ENCODE measurements at regions not wholly inside any gene's neighbourhood (a gene's known extent, or its start where the extent isn't known, plus 50 kb on each side); places are given as distances from the start of the nearest gene placed in this dataset.

- no peak for TF ChIP-seq CTCF (conservative IDR thresholded peaks at IDR 0.05; ENCODE audit: low read depth, low read length)
- H3K4me3 ChIP-seq (ENCODE audit: low read depth, low read length): no peak overlapping the region
- DNase-seq (ENCODE audit: low read depth): no peak
Measured at GRCh38 chr5:33304601-33305000, 136.2 kb upstream of the TARS1 start.

- H3K4me3 ChIP-seq (ENCODE audit: low read depth, low read length): no peak overlapping the region
- no peak for DNase-seq (ENCODE audit: low read depth)
- TF ChIP-seq CTCF (conservative IDR thresholded peaks at IDR 0.05; ENCODE audit: low read depth, low read length): no peak
Measured at GRCh38 chr5:33305572-33305971, 135.2 kb upstream of the TARS1 start.

GRCh38 chr5:33306758-33307157, 134.0 kb upstream of the TARS1 start:
- no peak for TF ChIP-seq CTCF (conservative IDR thresholded peaks at IDR 0.05; ENCODE audit: low read depth, low read length)
- peak; percentile 39 for DNase-seq (ENCODE audit: low read depth)
- no peak overlapping the region for H3K4me3 ChIP-seq (ENCODE audit: low read depth, low read length)

- no peak overlapping the region for H3K4me3 ChIP-seq (ENCODE audit: low read depth, low read length)
- no peak for TF ChIP-seq CTCF (conservative IDR thresholded peaks at IDR 0.05; ENCODE audit: low read depth, low read length)
- DNase-seq (ENCODE audit: low read depth): no peak
Measured at GRCh38 chr5:33308586-33308985, 132.2 kb upstream of the TARS1 start.

- no peak for TF ChIP-seq CTCF (conservative IDR thresholded peaks at IDR 0.05; ENCODE audit: low read depth, low read length)
- no peak overlapping the region for H3K4me3 ChIP-seq (ENCODE audit: low read depth, low read length)
- no peak for DNase-seq (ENCODE audit: low read depth)
Measured at GRCh38 chr5:33309068-33309467, 131.7 kb upstream of the TARS1 start.

GRCh38 chr5:33309536-33310345, 131.0 kb upstream of the TARS1 start:
- no peak for DNase-seq (ENCODE audit: low read depth)
- H3K4me3 ChIP-seq (ENCODE audit: low read depth, low read length): no peak overlapping the region
- TF ChIP-seq CTCF (conservative IDR thresholded peaks at IDR 0.05; ENCODE audit: low read depth, low read length): no peak

- no peak overlapping the region for H3K4me3 ChIP-seq (ENCODE audit: low read depth, low read length)
- peak; percentile 70 for DNase-seq (ENCODE audit: low read depth)
- no peak for TF ChIP-seq CTCF (conservative IDR thresholded peaks at IDR 0.05; ENCODE audit: low read depth, low read length)
Measured at GRCh38 chr5:33310451-33310850, 130.3 kb upstream of the TARS1 start.

All from choroid plexus epithelial cell (primary cell).